H9 (cell line): ENCODE measurements at regions not wholly inside any gene's neighbourhood (a gene's known extent, or its start where the extent isn't known, plus 50 kb on each side); places are given as distances from the start of the nearest gene placed in this dataset.

Source experiments
- DNase-seq: peaks from one replicate; pipeline ENCODE4 v3.0.0-alpha.2; 2017
- H2AFZ ChIP-seq: one replicate; pipeline ENCODE4 v1.6.1; 2013; ENCODE audit warnings: mild to moderate bottlenecking, low read length, control low read depth, moderate library complexity
- H2AK5ac ChIP-seq: 2 replicates; pipeline ENCODE4 v1.6.1; 2013; ENCODE audit warnings: low read length, control low read depth, mixed read lengths; ENCODE audit not compliant: insufficient read length
- H2BK120ac ChIP-seq: one replicate; pipeline ENCODE4 v1.6.1; 2013; ENCODE audit warnings: low read depth, mild to moderate bottlenecking, low read length, control low read depth, inconsistent platforms; ENCODE audit not compliant: poor library complexity, severe bottlenecking
- H2BK12ac ChIP-seq: 2 replicates; pipeline ENCODE4 v1.6.1; 2013; ENCODE audit warnings: low read length, control low read depth, mixed read lengths, low read depth; ENCODE audit not compliant: insufficient read length
- H2BK15ac ChIP-seq: 2 replicates; pipeline ENCODE4 v1.6.1; 2013; ENCODE audit warnings: low read depth, low read length, control low read depth
- H2BK20ac ChIP-seq: one replicate; pipeline ENCODE4 v1.6.1; 2013; ENCODE audit warnings: low read depth, mild to moderate bottlenecking, low read length, control low read depth, inconsistent platforms; ENCODE audit not compliant: poor library complexity, severe bottlenecking
- H2BK5ac ChIP-seq: 2 replicates; pipeline ENCODE4 v1.6.1; 2013; ENCODE audit warnings: low read length, control low read depth, mixed read lengths; ENCODE audit not compliant: insufficient read length
- H3K14ac ChIP-seq: 2 replicates; pipeline ENCODE4 v1.6.1; 2013; ENCODE audit warnings: low read length, control low read depth; ENCODE audit not compliant: insufficient read depth
- H3K18ac ChIP-seq: 2 replicates; pipeline ENCODE4 v1.6.1; 2013; ENCODE audit warnings: low read depth, mild to moderate bottlenecking, mixed read lengths, low read length, control low read depth; ENCODE audit not compliant: insufficient read length
- H3K23ac ChIP-seq: 2 replicates; pipeline ENCODE4 v1.6.1; 2013; ENCODE audit warnings: low read length, control low read depth, mixed read lengths, low read depth; ENCODE audit not compliant: insufficient read length
- H3K23me2 ChIP-seq: 2 replicates; pipeline ENCODE4 v1.6.1; 2013; ENCODE audit warnings: low read depth, mild to moderate bottlenecking, mixed read lengths, low read length, control low read depth; ENCODE audit not compliant: insufficient read length, poor library complexity, severe bottlenecking
- H3K27ac ChIP-seq: 2 replicates; pipeline ENCODE4 v1.5.1; 2013; ENCODE audit warnings: low read length, control low read depth, mixed read lengths, low read depth; ENCODE audit not compliant: insufficient read length
- H3K27me3 ChIP-seq: 2 replicates; pipeline ENCODE4 v1.6.1; 2013; ENCODE audit warnings: low read length, control low read depth, inconsistent platforms; ENCODE audit not compliant: insufficient read depth
- H3K4ac ChIP-seq: 2 replicates; pipeline ENCODE4 v1.6.1; 2013; ENCODE audit warnings: low read depth, mild to moderate bottlenecking, control low read depth, inconsistent platforms, low read length, moderate library complexity
- H3K4me1 ChIP-seq: 2 replicates; pipeline ENCODE4 v1.6.1; 2013; ENCODE audit warnings: low read length, control low read depth, inconsistent platforms; ENCODE audit not compliant: insufficient read depth
- H3K4me2 ChIP-seq: 2 replicates; pipeline ENCODE4 v1.6.1; 2013; ENCODE audit warnings: low read length, control low read depth, mixed read lengths; ENCODE audit not compliant: insufficient read length, insufficient read depth
- H3K56ac ChIP-seq: 2 replicates; pipeline ENCODE4 v1.6.1; 2013; ENCODE audit warnings: low read depth, mild to moderate bottlenecking, mixed read lengths, low read length, control low read depth; ENCODE audit not compliant: insufficient read length
- H3K79me1 ChIP-seq: 2 replicates; pipeline ENCODE4 v1.6.1; 2013; ENCODE audit warnings: low read depth, mild to moderate bottlenecking, moderate library complexity, low read length, control low read depth, inconsistent platforms; ENCODE audit not compliant: insufficient read depth, poor library complexity, severe bottlenecking
- H3K79me2 ChIP-seq: 2 replicates; pipeline ENCODE4 v1.6.1; 2013; ENCODE audit warnings: low read length, control low read depth, inconsistent platforms; ENCODE audit not compliant: insufficient read depth
- H3K9ac ChIP-seq: 2 replicates; pipeline ENCODE4 v1.6.1; 2013; ENCODE audit warnings: low read length, control low read depth, mixed read lengths; ENCODE audit not compliant: insufficient read length; ENCODE audit errors: extremely low read depth
- H3K9me3 ChIP-seq: one replicate; pipeline ENCODE4 v1.6.1; 2013; ENCODE audit warnings: low read depth, low read length, inconsistent platforms; ENCODE audit not compliant: control insufficient read depth
- H3T11ph ChIP-seq: one replicate; pipeline ENCODE4 v1.6.1; 2013; ENCODE audit warnings: mild to moderate bottlenecking, low read length, control low read depth, inconsistent platforms
- H4K20me1 ChIP-seq: one replicate; pipeline ENCODE4 v1.6.1; 2013; ENCODE audit not compliant: control insufficient read depth, insufficient read length, insufficient read depth
- H4K5ac ChIP-seq: 2 replicates; pipeline ENCODE4 v1.6.1; 2013; ENCODE audit warnings: low read depth, mild to moderate bottlenecking, mixed read lengths, low read length, control low read depth; ENCODE audit not compliant: insufficient read length
- H4K8ac ChIP-seq: replicated peaks from 2 replicates; pipeline ENCODE4 v1.6.1; 2013; ENCODE audit warnings: low read length, control low read depth, mixed read lengths, low read depth; ENCODE audit not compliant: insufficient read length
- H4K91ac ChIP-seq: 2 replicates; pipeline ENCODE4 v1.6.1; 2013; ENCODE audit warnings: low read depth, mild to moderate bottlenecking, moderate library complexity, mixed read lengths, low read length, control low read depth; ENCODE audit not compliant: insufficient read length
- H3K27ac Mint-ChIP-seq, 3 experiments: 2 replicates in 2 of 3; 3 replicates in 1 of 3; pipeline ENCODE4 v1.8.0; 2020 to 2021; ENCODE audit warnings: mixed read lengths in 3 of 3, mild to moderate bottlenecking in 1 of 3, moderate library complexity in 1 of 3
- H3K27me3 Mint-ChIP-seq: 2 replicates; pipeline ENCODE4 v1.8.0; 2021; ENCODE audit warnings: low read depth, mild to moderate bottlenecking, moderate library complexity, mixed read lengths
- H3K36me3 Mint-ChIP-seq, 3 experiments: 2 replicates in 2 of 3; 3 replicates in 1 of 3; pipeline ENCODE4 v1.8.0; 2020 to 2021; ENCODE audit warnings: low read depth in 3 of 3, mixed read lengths in 3 of 3; ENCODE audit not compliant: insufficient read depth in 1 of 3
- H3K4me1 Mint-ChIP-seq, 2 experiments: 2 replicates each; pipeline ENCODE4 v1.8.0; 2020; ENCODE audit warnings: mixed read lengths in 2 of 2
- H3K4me3 Mint-ChIP-seq, 2 experiments: 2 replicates in 1 of 2; 3 replicates in 1 of 2; pipeline ENCODE4 v1.8.0; 2020 to 2021; ENCODE audit warnings: mild to moderate bottlenecking in 2 of 2, mixed read lengths in 2 of 2, moderate library complexity in 1 of 2
- H3K9me3 Mint-ChIP-seq, 2 experiments: 2 replicates in 1 of 2; 3 replicates in 1 of 2; pipeline ENCODE4 v1.8.0; 2020; ENCODE audit warnings: mild to moderate bottlenecking in 2 of 2, mixed read lengths in 2 of 2, moderate library complexity in 1 of 2
- WGBS: extraction: QIAGEN DNeasy Blood & Tissue Kit; methylation state at CpG from one replicate; pipeline ENCODE4 v1.1.7; 2013; ENCODE audit warnings: missing lambda C conversion rate, low lambda C conversion rate, mixed read lengths; ENCODE audit not compliant: insufficient read length; ENCODE audit errors: extremely low coverage; 5-methylcytosine and 5-hydroxymethylcytosine counted together
- TF ChIP-seq, protein P1 (sequence below): fragments of 200-600 bp; sonication (generic); conservative IDR thresholded peaks from 3 replicates; pipeline ENCODE4 v1.8.0; 2021; ENCODE audit warnings: antibody characterized with exemption, mild to moderate bottlenecking

DNA sequence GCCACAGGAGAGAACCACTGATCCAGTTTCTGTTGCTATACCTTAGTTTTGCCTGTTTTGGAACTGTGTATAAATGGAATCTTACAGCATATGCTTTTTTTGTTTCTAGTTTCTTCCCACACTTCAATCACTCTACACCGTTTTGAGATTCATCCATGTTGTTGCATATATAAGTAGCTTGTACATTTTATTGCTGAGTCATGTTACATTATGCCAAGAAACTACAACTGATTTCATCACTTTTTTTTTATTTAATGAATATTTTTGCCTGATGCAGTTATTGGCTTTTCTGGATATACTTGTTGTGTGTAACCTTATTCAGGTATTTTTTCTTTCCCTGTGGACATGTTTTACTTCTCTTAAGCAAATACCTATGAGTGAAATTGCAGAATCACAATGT is 1135.9 kb downstream of the RAPGEF2 start:
- H3T11ph ChIP-seq: no peak overlapping the region
- Mint-ChIP-seq H3K27me3 (no peaks in the 10 kb centered on the region), H3K4me3 (no peak overlapping the region), H3K4me1 (no peaks in the 10 kb centered on the region), H3K36me3 (peaks cover 0 to 7% (median 0%) of the 10 kb centered on the region in 3 experiments; a peak in 1 of 7 replicates), H3K9me3 (peaks cover 1 to 2% of the 10 kb centered on the region in 2 experiments; a peak in 2 of 5 replicates), H3K27ac (no peak overlapping the region)
- H4K5ac ChIP-seq: no peak overlapping the region
- H3K79me2 ChIP-seq: no peaks in the 10 kb centered on the region
- TF ChIP-seq, protein P1, sequence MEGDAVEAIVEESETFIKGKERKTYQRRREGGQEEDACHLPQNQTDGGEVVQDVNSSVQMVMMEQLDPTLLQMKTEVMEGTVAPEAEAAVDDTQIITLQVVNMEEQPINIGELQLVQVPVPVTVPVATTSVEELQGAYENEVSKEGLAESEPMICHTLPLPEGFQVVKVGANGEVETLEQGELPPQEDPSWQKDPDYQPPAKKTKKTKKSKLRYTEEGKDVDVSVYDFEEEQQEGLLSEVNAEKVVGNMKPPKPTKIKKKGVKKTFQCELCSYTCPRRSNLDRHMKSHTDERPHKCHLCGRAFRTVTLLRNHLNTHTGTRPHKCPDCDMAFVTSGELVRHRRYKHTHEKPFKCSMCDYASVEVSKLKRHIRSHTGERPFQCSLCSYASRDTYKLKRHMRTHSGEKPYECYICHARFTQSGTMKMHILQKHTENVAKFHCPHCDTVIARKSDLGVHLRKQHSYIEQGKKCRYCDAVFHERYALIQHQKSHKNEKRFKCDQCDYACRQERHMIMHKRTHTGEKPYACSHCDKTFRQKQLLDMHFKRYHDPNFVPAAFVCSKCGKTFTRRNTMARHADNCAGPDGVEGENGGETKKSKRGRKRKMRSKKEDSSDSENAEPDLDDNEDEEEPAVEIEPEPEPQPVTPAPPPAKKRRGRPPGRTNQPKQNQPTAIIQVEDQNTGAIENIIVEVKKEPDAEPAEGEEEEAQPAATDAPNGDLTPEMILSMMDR: no peak
- no peak overlapping the region for H4K91ac ChIP-seq
- no CpG with 5 or more reads among the region's 1 CpG for WGBS
- no peak overlapping the region for H2AK5ac ChIP-seq
- H3K9ac ChIP-seq: no peak overlapping the region
- H2BK12ac ChIP-seq: no peak overlapping the region
- no peak overlapping the region for H2BK120ac ChIP-seq
- no peak overlapping the region for H3K4ac ChIP-seq
- no peaks in the 10 kb centered on the region for H3K23me2 ChIP-seq
- DNase-seq: no peak
- H4K20me1 ChIP-seq: no peaks in the 10 kb centered on the region
- no peak overlapping the region for H2BK15ac ChIP-seq
- H3K27me3 ChIP-seq: no peaks in the 10 kb centered on the region
- no peak overlapping the region for H3K18ac ChIP-seq
- no peak overlapping the region for H3K4me2 ChIP-seq
- no peaks in the 10 kb centered on the region for H3K79me1 ChIP-seq
- H2AFZ ChIP-seq: no peak overlapping the region
- H3K27ac ChIP-seq: no peak overlapping the region
- no peak overlapping the region for H3K23ac ChIP-seq
- no peak overlapping the region for H2BK5ac ChIP-seq
- H3K14ac ChIP-seq: no peak overlapping the region
- H3K9me3 ChIP-seq: no peaks in the 10 kb centered on the region
- no peak overlapping the region for H2BK20ac ChIP-seq
- no peak overlapping the region for H3K56ac ChIP-seq
- no peaks in the 10 kb centered on the region for H3K4me1 ChIP-seq
- H4K8ac ChIP-seq: no peak overlapping the region
